Superior temporal gyrus (tissue), 1 donor: ENCODE measurements at regions not wholly inside any gene's neighbourhood (a gene's known extent, or its start where the extent isn't known, plus 50 kb on each side); places are given as distances from the start of the nearest gene placed in this dataset.
"Not testable (repeated sequence)": the region's sequence is repeated elsewhere in the genome, so short reads cannot be mapped to it uniquely, and the experiment has no call there.

Source experiments
- DNase-seq: peaks from one replicate; pipeline ENCODE4 v3.0.0-alpha.2; 2016; ENCODE audit errors: extremely low spot score

- DNase-seq = no peak
Observed at GRCh38 chr1:198809247-198809646, 170.4 kb downstream of the PTPRC start.

GRCh38 chr1:198811449-198811848 lies 172.6 kb downstream of the PTPRC start:
- DNase-seq = no peak

- no peak for DNase-seq
Observed at GRCh38 chr1:198823626-198824025, 184.8 kb downstream of the PTPRC start.

GRCh38 chr1:198825254-198825653 lies 186.4 kb downstream of the PTPRC start:
- DNase-seq = no peak

DNA sequence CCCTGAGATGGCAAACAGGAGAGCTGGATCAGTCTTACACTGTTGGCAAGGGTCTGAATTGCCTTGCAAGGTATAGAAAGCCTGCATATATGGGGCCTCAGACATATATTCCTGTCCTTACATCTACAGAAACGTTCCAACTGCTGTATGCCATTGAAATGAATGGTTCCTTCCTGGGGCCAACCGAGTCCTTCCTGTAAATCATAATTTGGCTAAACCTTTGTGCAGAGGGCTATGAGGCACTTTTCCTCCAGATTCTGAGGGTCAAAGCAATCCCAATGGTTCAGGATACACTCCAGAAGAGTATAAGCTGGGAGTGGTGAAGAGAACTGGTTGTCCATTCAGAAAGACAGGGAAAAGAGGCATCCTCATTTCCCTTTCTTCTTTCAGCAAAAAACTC lies 190.5 kb downstream of the PTPRC start:
- DNase-seq = no peak

DNA sequence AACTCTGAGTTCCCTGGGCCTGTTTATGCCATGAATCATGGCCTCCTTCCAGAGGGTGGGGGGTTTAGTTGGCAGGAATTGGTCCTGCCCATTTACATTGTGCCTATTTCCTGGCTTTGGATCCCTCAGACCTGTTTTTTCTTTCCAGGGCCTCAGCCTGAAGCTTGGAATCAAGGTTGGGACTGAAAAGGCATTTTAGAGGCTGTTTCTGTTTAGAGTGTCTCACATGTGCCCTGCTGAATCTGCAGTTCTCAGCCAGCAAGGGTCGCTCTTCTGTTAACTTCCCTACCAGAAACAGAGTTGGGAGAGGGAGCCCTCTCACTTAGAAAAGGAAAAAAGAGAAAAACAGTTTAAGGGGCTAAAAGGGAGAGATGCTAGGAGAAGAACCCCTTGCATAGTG lies 191.1 kb downstream of the PTPRC start:
- DNase-seq = no peak

- DNase-seq = no peak
Observed at GRCh38 chr1:198830412-198830811, 191.6 kb downstream of the PTPRC start.

GRCh38 chr1:198833706-198834503 lies 195.1 kb downstream of the PTPRC start:
- no peak for DNase-seq

GRCh38 chr1:198837278-198838021 lies 198.6 kb downstream of the PTPRC start:
- no peak for DNase-seq

DNA sequence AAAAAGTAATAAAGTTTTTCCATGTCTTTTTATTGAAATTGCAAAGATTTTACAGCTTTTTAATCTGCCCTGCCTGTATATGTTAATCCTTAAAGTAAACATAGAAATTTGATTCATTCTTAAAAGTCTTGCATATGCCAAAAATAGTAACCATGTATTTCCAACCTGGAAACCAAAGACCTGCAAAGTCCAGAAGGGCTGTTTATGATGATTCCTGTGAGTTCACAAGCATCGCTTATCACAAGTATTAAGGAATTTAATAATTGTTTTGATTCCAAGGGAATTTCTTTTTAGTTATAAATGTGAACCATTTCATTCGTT lies 199.1 kb downstream of the PTPRC start:
- no peak for DNase-seq

DNA sequence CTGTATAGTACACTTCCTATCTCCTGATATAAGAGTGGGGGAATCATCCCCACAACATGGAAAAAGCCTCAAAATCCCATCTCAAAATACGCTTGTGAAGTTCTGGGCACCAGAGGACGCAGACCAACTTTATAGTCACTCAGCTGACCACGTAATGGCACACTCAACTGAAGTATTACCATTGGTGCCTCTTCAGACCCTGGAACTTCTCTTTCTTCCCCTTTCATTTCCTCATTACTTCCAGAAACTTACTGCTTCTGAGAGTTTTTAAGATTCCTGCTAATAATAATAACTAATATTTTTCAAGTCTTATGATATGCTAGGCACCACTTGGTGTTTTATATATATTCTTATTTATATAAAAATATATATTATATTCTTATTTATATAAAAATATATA lies 202.6 kb downstream of the PTPRC start:
- no peak for DNase-seq

GRCh38 chr1:198842686-198843085 lies 203.8 kb downstream of the PTPRC start:
- DNase-seq = no peak

- no peak for DNase-seq
Observed at GRCh38 chr1:198845271-198845670, 206.4 kb downstream of the PTPRC start.

- no peak for DNase-seq
Observed at GRCh38 chr1:198845851-198846250, 207.0 kb downstream of the PTPRC start.

DNA sequence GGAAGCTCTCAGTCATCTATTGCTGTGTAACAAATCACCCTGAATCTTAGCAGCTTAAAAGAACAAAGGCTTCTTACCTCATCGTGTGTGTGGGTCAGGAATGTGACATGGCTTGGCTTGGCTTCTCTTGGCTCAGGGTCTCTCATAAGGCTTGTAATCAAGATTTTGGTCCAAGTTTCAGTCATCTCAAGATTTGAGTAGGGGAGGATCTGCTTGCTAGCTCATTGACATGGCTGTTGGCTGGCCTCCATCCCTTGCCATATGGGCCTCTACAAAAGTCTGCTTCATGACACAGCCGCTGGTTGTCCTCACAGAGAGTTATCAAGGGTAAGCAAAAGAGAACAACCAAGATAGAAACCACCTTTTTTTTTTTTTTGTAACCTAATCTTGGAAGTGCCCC lies 207.7 kb downstream of the PTPRC start:
- DNase-seq = no peak

DNA sequence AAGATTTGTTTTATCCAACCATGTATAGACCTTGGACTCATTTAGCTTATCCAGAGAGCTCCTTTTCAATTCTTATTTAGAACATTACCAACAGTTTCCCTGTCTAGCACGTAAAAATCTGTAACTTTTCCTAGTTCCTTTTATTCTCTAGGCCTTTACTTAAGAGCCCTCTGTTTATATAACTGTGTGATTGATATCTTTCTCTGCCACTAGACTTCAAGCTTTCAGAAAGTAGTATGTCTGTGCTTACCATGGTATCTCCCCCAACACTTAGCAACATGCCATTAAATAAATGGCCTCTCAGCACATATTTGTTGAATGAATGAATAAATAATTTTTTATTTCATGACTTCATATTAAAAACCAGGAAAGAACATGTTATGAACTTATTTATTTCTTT lies 209.4 kb downstream of the PTPRC start:
- no peak for DNase-seq

DNA sequence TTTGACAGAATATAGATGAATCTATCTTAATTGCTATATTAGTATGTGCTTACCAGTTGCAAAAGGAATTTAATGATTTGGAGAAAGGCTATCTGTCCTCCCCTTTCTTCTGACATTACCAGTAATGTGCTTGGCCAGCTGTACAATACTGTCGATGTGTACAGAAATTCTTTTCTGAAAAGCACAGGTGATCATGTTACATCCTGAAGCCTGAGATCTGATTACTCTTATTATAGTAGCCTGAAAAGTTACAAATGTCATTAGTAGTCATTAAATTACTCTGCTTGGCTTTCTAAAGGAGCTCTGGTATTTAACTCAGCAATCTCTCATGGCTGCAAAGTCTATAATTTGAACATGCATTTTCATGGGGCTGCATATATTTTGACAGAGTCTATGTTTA lies 209.8 kb downstream of the PTPRC start:
- no peak for DNase-seq

DNA sequence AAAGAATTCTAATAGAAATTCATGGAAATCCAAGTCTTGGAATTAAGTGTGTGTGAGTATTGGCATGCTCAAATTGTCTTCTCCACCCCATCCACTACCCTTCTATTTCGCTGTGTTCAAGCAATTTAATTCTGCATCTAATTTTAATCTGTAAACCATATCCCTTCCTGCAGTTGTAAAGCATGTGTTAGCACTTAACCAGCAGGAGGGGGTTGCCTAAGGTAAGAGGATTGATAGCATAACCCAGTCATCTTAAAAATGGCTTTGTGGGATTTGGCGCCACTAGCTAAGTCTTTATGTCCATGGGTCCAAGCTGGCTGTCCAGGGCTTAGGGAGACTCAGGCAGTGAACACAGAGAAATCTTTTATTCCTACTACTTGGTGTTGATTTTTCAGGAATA lies 210.3 kb downstream of the PTPRC start:
- DNase-seq = no peak

- DNase-seq = no peak
Observed at GRCh38 chr1:198850196-198850595, 211.4 kb downstream of the PTPRC start.

DNA sequence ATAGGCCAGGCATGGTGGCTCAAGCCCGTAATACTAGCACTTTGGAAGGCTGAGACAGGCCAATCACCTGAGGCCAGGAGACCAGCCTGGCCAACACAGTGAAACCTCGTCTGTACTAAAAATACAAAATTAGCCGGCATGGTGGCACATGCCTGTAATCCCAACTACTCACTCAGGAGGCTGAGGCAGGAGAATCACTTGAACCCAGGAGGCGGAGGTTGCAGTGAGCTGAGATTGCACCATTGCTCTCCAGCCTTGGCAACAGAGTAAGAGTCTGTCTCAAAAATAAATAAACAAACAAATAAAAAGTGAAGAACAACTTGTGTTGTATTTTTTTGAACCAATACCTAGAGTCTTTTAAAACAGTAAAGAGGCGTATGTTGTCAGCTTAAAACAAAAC lies 212.1 kb downstream of the PTPRC start:
- DNase-seq = not testable (repeated sequence)

DNA sequence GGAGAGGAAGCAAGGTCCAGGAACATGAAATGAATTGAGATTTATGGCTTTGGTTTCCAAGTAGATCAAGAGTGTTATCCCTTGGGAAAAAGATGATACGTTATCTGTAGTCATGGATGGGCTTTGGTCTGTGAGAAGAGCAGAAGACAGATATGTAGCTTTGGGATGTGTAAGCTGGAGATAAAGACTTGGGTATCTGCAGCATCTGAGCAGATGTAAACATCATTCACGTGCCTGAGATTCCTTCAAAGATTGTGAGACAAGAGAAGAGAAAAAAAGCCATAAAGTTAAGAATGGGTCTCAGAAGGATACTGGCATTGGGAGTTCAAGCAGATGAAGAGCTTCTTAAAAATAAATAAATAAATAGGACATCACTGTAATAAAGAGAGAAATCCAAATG lies 217.8 kb downstream of the PTPRC start:
- DNase-seq = no peak

- no peak for DNase-seq
Observed at GRCh38 chr1:198858033-198858432, 219.2 kb downstream of the PTPRC start.

- DNase-seq = no peak
Observed at GRCh38 chr1:198860371-198860770, 221.5 kb downstream of the PTPRC start.

DNA sequence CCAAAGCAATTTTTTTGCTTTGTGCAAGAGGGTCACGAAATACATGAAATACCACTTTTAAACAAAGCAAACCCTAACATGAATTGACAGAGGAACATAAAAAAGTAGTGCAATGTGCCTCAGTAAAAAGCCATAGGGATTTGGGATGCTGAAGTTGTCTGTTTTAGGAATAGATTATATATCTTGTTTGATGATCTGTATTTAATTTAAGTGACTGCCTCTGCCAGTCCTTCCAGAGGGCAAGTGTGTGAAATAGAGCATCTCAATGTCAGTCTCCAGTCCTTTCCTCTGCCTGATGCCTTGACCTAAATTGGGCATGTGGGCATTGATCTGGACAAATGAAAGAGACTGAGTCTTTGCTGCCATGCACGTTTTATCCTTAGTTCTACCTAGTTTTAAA lies 222.8 kb downstream of the PTPRC start:
- DNase-seq = no peak
